PC-9 (cell line): ENCODE measurements at regions not wholly inside any gene's neighbourhood (a gene's known extent, or its start where the extent isn't known, plus 50 kb on each side); places are given as distances from the start of the nearest gene placed in this dataset.

Experiments used
- BruUV-seq: library from RNA; stranded (reverse); fragments of 400-500 nt; replicated peaks from 2 replicates; lab custom pipeline; 2021; lab: Mats Ljungman, UMichigan
- CTCF ChIA-PET: fragments of 300-600 bp; sonication (Branson Sonifier 250); formaldehyde crosslinking; loops from one replicate; lab custom pipeline; 2022; ENCODE audit warnings: antibody characterized with exemption; lab: Charles Lee
- POLR2A ChIA-PET: fragments of 300-600 bp; sonication (Branson Sonifier 250); formaldehyde crosslinking; loops from one replicate; lab custom pipeline; 2022; ENCODE audit warnings: antibody characterized with exemption; ENCODE audit not compliant: unreplicated experiment; lab: Charles Lee
- DNase-seq, 2 experiments: peaks; one replicate each; pipeline versions ENCODE4 v3.0.0 to v3.0.0-alpha.2; 2015 to 2022; ENCODE audit warnings: mixed read lengths in 1 of 2
- H2AFZ ChIP-seq: fragments of 200-600 bp; sonication (generic); 2 replicates; pipeline ENCODE4 v1.8.1; 2017; ENCODE audit warnings: antibody characterized with exemption
- H3F3A ChIP-seq: fragments of 200-600 bp; sonication (generic); 2 replicates; pipeline ENCODE4 v1.8.1; 2017; ENCODE audit warnings: antibody characterized with exemption, mild to moderate bottlenecking, low read depth; ENCODE audit not compliant: insufficient read depth
- H3K27ac ChIP-seq: fragments of 200-600 bp; sonication (generic); 2 replicates; pipeline ENCODE4 v1.6.1; 2016; ENCODE audit warnings: mixed run types
- H3K27me3 ChIP-seq: fragments of 200-600 bp; sonication (generic); 2 replicates; pipeline ENCODE4 v1.6.1; 2016; ENCODE audit warnings: low read depth, mixed run types; ENCODE audit not compliant: insufficient read depth
- H3K36me3 ChIP-seq: fragments of 200-600 bp; sonication (generic); 2 replicates; pipeline ENCODE4 v1.6.1; 2016; ENCODE audit warnings: low read depth, mixed run types
- H3K4me1 ChIP-seq: fragments of 200-600 bp; sonication (generic); replicated peaks from 2 replicates; pipeline ENCODE4 v1.6.1; 2016; ENCODE audit warnings: mixed run types; ENCODE audit not compliant: insufficient read depth
- H3K4me2 ChIP-seq: fragments of 200-600 bp; sonication (generic); 2 replicates; pipeline ENCODE4 v1.6.1; 2017; ENCODE audit warnings: mixed run types
- H3K4me3 ChIP-seq: fragments of 200-600 bp; sonication (generic); 2 replicates; pipeline ENCODE4 v1.6.1; 2016; ENCODE audit warnings: mixed run types
- H3K79me2 ChIP-seq: fragments of 200-600 bp; sonication (generic); 2 replicates; pipeline ENCODE4 v1.6.1; 2017; ENCODE audit warnings: low read depth, mixed run types
- H3K9me2 ChIP-seq: fragments of 200-600 bp; sonication (generic); 2 replicates; pipeline ENCODE4 v1.8.1; 2017; ENCODE audit warnings: mild to moderate bottlenecking; ENCODE audit not compliant: insufficient read depth
- H3K9me3 ChIP-seq: fragments of 200-600 bp; sonication (generic); 2 replicates; pipeline ENCODE4 v1.8.1; 2016; ENCODE audit warnings: low read depth; ENCODE audit not compliant: insufficient read depth
- H4K20me1 ChIP-seq: fragments of 200-600 bp; sonication (generic); 2 replicates; pipeline ENCODE4 v1.8.1; 2017; ENCODE audit not compliant: insufficient read depth
- EZH2 ChIP-seq: fragments of 200-600 bp; sonication (generic); IDR thresholded peaks from 2 replicates; pipeline ENCODE4 v1.8.0; 2017; ENCODE audit warnings: antibody characterized with exemption, low read depth
- intact Hi-C: fragments of 100-400 bp; cut with micrococcal nuclease; formaldehyde crosslinking; loops from one replicate; pipeline ENCODE4 v1.10.0; 2022; ENCODE audit not compliant: unreplicated experiment
- TF ChIP-seq, protein P1 (sequence below): fragments of 200-600 bp; sonication (generic); conservative IDR thresholded peaks from 2 replicates; pipeline ENCODE4 v1.6.1; 2017; ENCODE audit warnings: mixed run types, antibody characterized with exemption, mild to moderate bottlenecking, moderate library complexity

DNA sequence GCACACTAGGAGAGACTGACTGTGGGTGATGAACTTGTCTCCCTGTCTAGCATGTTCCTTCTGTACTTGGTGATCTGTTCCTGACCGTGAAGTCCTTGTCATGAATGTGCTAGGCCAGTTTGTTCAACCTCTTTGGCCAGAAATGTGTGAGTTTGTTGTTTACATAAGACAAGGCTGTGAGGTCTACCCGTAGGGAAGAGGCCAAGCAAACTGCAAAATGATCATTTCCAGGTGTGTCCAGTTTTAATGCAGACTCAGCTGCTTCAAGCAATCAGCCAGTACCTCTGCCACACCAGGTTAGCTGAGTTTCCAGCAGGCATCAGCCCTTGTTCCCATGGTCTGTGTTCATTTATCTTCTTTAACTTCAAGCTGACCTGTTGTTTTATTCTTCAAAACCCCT lies 440.2 kb downstream of the FUT8 start:
- H3K79me2 ChIP-seq, result no peaks in the 10 kb centered on the region
- no peak overlapping the region for H3K4me2 ChIP-seq
- no peak for TF ChIP-seq EZH2
- TF ChIP-seq, protein P1, sequence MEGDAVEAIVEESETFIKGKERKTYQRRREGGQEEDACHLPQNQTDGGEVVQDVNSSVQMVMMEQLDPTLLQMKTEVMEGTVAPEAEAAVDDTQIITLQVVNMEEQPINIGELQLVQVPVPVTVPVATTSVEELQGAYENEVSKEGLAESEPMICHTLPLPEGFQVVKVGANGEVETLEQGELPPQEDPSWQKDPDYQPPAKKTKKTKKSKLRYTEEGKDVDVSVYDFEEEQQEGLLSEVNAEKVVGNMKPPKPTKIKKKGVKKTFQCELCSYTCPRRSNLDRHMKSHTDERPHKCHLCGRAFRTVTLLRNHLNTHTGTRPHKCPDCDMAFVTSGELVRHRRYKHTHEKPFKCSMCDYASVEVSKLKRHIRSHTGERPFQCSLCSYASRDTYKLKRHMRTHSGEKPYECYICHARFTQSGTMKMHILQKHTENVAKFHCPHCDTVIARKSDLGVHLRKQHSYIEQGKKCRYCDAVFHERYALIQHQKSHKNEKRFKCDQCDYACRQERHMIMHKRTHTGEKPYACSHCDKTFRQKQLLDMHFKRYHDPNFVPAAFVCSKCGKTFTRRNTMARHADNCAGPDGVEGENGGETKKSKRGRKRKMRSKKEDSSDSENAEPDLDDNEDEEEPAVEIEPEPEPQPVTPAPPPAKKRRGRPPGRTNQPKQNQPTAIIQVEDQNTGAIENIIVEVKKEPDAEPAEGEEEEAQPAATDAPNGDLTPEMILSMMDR, result no peak
- H3K36me3 ChIP-seq, result no peaks in the 10 kb centered on the region
- no peaks in the 10 kb centered on the region for H4K20me1 ChIP-seq
- H2AFZ ChIP-seq, result no peak overlapping the region
- ChIA-PET POLR2A (no interaction called here), CTCF (no interaction called here)
- H3K4me1 ChIP-seq, result no peaks in the 10 kb centered on the region
- H3K9me3 ChIP-seq, result no peaks in the 10 kb centered on the region
- intact Hi-C loops, result no loop called here
- BruUV-seq, result no TSS peak
- H3K27me3 ChIP-seq, result no peaks in the 10 kb centered on the region
- no peak for DNase-seq
- no peak overlapping the region for H3K27ac ChIP-seq
- no peaks in the 10 kb centered on the region for H3K9me2 ChIP-seq
- no peaks in the 10 kb centered on the region for H3F3A ChIP-seq
- no peak overlapping the region for H3K4me3 ChIP-seq

DNA sequence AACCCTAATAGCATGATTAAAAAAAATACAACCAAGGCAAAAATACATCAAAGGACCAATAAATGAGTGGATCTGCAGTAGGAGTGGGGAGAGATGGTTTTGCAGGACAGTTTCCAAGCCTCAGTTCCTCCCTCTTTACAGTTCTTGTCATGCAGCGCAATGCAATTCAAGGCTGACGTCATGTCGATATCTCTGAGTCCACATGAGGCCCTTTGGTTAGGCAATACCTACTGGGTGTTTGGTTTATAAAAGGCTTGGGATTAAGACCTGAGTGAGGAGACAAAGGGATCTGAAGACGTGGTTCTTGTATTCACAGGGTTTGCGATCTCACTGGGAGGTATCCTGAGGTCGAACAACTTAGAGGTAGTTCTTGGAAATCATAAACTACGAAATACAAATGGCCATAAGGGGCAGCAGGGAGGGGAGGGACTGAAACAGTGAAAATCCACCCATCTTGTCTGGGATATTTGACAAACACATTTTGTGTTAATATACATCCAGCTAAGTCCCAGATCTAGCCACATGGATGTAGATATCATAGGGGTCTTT lies 441.0 kb downstream of the FUT8 start:
- Histone ChIP-seq H4K20me1 (no peaks in the 10 kb centered on the region), H3K4me1 (no peaks in the 10 kb centered on the region), H3K27me3 (no peaks in the 10 kb centered on the region), H3K36me3 (no peaks in the 10 kb centered on the region), H3K9me3 (no peaks in the 10 kb centered on the region), H3K79me2 (no peaks in the 10 kb centered on the region), H2AFZ (no peak overlapping the region), H3K4me3 (no peak overlapping the region), H3K9me2 (no peaks in the 10 kb centered on the region), H3K4me2 (no peak overlapping the region), H3K27ac (no peak overlapping the region), H3F3A (no peaks in the 10 kb centered on the region)
- ChIA-PET POLR2A (no interaction called here), CTCF (no interaction called here)
- no TSS peak for BruUV-seq
- intact Hi-C loops, result no loop called here
- no peak for TF ChIP-seq EZH2
- TF ChIP-seq, protein P1, result no peak
- DNase-seq, result no peak

DNA sequence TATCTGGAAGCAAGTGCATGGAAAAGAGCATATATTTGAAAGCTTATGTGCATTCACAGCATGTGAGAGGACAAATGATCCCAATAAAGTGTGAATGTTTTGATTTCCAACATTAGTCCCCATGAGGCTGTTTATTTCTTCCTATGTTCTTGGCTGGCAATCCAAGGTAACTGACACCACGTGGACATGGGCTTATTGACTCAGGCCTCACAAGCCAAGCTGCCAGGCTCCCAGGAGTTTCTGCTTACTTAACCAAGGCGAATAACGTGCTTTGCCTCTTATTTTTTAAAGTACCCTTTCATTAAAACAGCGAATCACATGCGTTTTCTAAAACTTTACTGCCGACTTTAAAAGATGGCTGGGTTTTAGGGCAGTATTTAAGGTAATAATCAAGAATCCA lies 441.7 kb downstream of the FUT8 start:
- TF ChIP-seq, protein P1, result no peak
- TF ChIP-seq EZH2, result no peak

More for the DNA sequence above, 441.7 kb downstream of the FUT8 start:
- Histone ChIP-seq H3K9me3 (no peaks in the 10 kb centered on the region), H3K36me3 (no peaks in the 10 kb centered on the region), H3K4me2 (no peak overlapping the region), H3F3A (no peaks in the 10 kb centered on the region), H3K79me2 (no peaks in the 10 kb centered on the region), H3K4me3 (no peak overlapping the region), H3K4me1 (no peaks in the 10 kb centered on the region), H3K27me3 (no peaks in the 10 kb centered on the region), H4K20me1 (no peaks in the 10 kb centered on the region), H2AFZ (no peak overlapping the region), H3K9me2 (no peaks in the 10 kb centered on the region), H3K27ac (no peak overlapping the region)
- DNase-seq, result no peak
- CTCF ChIA-PET, result no interaction called here
- intact Hi-C loops, result no loop called here
- POLR2A ChIA-PET, result no interaction called here
- BruUV-seq, result no TSS peak
